HG03457 (cell line): ENCODE measurements at regions not wholly inside any gene's neighbourhood (a gene's known extent, or its start where the extent isn't known, plus 50 kb on each side); places are given as distances from the start of the nearest gene placed in this dataset.
"Not testable (repeated sequence)": the region's sequence is repeated elsewhere in the genome, so short reads cannot be mapped to it uniquely, and the experiment has no call there.

Source experiments
- ATAC-seq: cut with Tn5 transposase; IDR thresholded peaks from one replicate; pipeline ENCODE4 v1.9.1; 2021; ENCODE audit warnings: moderate number of reproducible peaks; ENCODE audit not compliant: unreplicated experiment

DNA sequence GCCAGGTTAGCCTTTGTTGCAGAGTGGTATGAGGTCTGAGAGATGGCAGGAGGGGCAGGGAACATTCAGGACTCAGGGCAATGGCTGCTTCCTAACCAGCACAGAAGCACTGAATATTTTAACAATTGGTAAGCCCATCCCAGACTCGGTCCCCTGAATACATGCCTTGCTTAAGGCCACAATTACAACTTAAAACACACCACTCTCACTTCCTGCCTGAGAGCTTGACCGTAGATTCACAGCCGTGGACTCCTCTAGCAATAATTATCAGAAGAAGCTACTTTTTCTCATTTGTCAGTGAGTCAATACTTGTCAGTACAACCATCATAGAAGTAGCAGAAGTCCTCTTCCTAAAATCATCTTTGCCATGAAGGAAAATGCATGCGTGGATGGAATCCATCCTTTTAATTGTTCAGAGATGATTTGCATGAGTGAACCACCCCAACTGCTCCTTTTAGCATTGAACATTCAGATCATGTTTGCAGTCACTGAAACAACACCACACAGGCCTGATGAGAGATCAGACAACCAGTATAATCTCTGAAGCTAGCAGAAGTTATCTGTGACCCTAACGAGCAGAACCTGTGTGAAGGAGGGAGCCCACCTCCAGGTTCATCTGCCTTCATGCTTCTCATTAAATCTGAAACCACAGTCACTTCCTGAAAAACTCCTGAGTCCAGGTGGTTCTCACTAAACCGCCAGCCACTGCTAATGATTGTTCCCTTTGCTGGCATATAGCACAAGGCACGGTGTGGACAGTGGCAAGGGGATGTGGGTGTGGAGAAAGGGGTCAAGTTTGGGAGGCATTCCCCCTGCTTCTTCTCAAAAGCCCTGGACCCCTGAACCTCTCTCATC is 333.9 kb upstream of the CNR1 start:
- no peak for ATAC-seq

DNA sequence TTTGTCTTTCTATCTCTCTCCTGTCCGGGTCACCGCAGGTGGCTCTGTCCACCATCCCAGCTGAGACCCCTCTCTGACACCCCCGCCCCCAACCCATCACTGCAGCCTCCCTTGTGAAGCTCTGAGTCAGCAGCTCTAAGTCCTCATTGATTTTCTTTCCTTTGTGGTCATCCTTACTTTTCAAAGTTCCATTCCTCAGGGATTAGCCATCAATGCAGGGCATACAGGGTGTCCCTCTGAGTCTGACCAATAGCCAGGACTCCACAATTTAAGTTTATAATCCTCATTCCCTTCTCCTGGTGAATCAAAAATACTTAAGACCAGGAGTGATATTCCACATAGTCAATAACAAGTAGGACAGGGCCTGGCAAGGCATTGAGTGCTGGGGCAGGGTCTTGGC is 333.3 kb upstream of the CNR1 start:
- no peak for ATAC-seq

DNA sequence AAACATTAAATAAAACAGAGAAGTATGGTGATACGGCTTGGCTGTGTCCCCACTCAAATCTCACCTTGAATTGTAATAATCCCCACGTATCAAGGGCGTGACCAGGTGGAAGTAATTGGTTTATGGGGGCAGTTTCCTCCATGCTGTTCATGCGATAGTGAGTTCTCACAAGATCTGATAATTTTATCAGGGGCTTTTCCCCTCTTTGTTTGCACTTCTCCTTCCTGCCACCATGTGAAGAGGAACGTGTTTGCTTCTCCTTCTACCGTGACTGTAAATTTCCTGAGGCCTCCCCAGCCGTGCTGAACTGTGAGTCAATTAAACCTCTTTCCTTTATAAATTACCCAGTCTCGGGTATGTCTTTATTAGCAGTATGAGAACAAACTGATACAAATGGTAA is 331.3 kb upstream of the CNR1 start:
- not testable (repeated sequence) for ATAC-seq

DNA sequence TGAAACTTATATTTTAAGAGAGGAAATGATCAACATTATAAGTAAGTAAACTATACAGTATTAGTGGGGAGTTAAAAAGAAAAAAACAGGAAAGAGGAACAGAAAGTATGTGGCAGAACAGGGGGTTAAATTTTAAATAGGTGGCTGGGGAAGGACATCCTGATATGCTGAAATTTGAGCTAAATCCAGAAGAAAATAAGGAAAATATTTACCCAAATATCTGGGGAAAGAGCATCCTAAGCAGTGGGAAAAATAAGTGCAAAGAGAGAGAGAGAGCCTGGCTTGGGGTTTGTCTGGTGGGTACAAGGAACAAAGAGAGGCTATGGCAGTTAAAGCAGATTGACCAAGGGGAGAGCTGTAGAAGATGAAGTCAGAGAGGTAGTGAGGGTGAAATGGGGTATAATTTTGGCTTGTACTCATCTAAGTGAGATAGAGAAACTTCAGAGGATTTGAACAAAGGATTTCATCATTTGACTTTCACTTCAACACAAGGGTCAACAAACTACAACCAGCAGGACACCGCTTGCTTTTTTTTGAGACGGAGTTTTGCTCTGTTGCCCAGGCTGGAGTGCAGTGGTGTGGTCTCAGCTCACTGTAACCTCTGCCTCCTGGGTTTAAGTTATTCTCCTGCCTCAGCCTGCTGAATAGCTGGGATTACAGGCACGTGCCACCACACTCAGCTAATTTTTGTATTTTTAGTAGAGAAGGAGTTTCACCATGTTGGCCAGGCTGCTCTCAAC is 328.4 kb upstream of the CNR1 start:
- peak; percentile 56 for ATAC-seq

DNA sequence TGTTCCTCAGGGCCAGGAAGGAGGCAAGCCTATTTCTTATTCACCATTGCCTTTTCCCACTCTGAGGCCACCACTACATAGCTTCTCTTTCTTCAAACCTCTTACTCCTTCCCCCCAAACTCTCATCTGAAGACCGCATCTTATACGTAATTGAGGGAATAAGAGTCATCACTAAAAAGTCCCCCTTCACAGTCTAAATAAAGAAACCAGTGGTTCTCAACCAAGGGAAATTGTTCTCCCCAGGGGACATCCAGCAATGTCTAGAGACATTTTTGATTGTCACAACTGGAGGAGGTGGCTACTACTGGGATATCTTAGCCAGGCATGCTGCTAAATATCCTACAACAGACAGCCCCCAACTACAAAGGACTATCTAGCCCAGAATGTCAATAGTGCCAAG is 327.6 kb upstream of the CNR1 start:
- ATAC-seq: peak; percentile 41

DNA sequence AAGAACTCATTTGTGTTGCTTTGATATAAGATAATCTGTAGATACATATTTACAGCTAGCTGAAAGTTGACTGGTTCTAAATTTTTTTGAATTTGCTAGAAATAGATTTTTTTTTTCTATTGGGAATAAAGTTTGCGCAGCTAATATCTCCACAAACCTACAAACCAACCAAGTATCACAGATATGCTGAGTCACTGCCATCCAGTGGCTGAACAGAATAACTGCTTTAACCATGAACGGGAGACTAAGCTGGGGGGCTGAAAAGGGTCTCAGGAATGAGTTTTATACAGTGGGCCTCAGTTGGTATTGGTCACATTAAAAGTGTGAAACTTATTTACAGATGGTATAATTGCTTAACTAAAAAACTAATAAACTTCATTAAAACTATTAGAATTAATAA is 326.7 kb upstream of the CNR1 start:
- ATAC-seq: no peak

DNA sequence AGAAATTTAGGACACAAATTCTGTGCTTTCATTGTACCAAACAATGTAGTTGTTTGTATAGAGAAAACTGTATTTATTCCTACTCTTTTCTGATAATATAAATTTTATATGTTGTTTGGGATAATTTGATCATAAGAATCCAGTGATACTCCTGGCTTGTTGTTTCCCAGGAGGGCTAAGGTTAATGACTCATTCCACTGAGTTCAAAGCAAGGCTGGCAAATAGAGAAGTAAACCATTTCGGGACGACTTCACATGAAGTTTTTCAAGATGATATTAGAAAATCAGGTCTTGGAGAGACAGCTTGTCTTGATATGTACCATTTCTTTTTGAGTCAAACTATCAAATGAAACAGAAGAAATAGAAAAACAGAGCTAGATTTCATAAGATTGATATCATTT is 326.1 kb upstream of the CNR1 start:
- ATAC-seq: no peak

DNA sequence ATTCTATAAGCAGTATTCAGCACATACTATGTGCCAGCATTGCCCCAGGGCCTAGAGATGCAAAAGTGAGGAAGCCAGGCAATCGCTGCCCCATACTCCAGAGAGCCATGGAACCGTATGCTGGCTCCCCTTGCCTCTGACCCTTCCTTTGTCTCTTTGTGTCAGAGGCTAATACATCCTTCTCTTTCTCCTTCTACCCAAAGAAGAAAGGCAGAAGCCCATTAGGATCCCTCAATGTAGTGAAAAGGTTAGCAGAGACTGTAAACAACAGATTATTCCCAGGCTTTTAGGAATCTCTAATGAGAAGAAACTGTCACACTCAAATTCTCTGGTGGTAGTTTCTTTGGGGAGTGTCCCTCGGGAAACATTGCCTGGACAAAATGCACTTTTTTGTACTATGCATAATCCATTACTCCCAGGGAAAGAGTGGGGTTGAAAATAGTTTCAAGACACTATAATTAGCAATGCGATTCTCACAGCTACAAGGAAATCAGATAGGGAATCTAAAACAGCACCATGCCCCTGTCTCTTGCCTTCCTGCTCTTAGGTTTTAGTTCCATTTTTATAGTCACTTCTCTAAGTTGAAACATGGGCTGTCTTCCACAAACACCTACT is 325.2 kb upstream of the CNR1 start:
- no peak for ATAC-seq

DNA sequence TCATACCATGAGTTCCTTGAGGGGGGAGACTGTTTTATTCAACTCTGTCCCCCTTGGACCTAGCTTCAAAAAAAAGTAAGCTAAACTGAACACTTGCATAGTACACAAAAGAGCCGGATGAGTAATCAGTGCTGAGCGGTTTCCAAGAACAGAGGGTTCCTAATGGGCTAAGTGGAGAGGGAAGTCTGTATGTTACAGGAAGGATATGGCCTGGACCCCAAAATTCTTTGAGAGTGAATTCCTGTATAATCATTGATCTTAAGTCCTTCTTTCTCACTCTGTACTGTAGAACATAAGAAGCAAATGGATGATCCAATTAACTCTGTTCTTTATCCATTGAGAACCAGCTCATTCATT is 324.7 kb upstream of the CNR1 start:
- ATAC-seq: no peak

DNA sequence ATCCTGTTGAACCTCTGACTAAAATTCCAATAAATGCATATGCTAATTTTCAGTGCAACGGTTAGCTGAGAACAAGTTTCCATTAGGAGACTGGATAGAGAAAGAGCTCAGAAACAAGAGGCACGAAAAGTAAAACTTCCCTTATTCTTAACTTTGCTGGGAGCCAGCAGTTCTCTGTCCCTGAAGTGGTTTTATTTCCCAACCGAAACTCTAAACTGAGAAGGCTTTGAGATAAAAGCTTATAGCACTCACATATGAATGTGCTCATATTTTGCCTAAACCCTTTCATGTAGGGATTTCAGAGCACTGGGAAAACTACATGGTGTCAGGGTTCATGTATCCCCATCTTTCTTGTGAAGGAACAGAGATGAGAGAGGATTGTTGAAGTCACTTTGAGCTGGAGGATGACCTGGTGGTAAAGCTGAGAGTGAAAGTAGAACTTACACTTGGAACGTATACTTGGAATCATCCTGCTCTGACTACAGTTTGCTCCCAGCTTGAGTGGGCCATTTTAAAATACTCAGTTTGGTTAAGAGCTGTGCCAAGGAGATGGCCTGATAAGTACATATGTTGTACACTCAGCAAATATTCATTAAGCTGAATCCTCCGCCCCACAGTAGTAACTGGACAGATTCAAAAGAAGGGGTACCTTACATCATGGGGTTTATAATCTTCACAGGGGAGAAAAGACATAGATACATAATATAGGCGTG is 324.2 kb upstream of the CNR1 start:
- no peak for ATAC-seq

DNA sequence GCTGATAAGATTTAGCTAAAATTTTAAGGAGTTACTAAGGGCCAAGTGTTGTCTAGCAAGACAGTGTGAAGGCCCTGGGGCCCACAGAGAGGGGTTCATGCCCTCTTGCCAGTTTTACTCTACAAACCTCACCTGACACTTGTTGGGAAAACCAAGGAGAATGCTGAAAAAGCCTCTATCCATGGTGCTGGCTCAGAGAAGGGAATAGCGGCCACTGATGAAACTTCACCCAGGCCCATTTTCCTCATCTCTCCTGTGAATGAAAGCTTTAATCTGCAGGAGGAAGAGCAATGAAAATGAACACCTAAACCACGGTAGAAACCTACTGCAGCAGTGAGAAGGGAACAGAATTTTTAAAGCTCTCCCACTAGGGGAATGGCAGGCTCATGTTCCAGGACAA is 317.3 kb upstream of the CNR1 start:
- ATAC-seq: no peak

DNA sequence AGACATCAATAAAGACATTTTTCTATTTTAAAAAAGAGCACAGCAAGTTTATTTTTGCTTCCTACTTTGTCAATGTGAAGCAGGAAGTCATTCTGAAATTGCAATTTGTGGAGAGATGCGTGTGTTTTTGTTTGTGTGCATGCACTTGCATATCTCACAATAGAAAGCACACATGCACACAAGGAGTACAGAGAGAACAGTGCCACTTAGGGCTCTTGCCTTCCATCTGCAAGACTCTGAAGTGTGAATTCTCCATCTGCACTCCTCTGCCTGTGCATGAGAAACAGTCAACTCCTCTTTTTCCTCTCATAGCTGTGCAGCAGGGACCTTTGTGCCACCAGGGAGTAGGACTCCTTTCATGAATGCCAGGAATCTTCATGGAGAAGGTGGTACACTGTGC is 316.3 kb upstream of the CNR1 start:
- ATAC-seq: no peak

DNA sequence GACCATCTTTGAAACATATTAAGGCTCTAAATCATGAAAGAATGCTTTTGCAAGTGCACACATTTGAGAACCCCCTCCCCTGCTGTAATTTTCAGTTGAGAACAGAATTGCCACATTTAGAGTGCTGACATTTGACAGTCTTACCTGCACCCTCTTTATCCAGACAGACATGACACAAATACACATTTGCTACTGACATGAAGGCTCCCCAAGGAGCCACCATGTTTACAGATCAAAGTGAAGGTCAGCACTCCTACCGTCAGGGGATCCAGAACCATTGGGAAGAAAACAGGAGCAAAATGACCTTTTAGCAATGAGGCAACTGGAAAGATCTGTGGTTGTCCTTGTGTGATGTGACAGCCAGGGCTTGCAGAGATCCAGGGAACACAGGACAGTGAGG is 315.4 kb upstream of the CNR1 start:
- no peak for ATAC-seq

DNA sequence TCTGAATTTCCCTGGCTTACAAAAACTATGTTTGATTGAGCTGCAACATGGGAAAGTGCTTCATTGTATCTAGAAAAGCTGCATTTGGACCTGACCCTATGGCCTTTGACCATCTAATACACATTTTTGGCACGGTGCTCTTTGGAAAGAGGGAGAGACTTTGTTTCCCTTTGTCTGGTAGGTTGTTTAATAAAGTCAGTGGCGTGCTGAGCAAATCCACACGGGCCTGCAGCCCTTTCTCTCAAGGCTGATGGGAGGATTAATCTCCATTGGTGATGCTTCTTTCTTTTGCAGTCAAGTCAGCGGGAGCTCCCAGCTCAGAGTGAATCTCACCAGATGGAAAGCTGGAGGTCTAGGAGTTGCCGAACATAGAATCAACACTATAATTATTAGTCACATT is 314.7 kb upstream of the CNR1 start:
- ATAC-seq: no peak

DNA sequence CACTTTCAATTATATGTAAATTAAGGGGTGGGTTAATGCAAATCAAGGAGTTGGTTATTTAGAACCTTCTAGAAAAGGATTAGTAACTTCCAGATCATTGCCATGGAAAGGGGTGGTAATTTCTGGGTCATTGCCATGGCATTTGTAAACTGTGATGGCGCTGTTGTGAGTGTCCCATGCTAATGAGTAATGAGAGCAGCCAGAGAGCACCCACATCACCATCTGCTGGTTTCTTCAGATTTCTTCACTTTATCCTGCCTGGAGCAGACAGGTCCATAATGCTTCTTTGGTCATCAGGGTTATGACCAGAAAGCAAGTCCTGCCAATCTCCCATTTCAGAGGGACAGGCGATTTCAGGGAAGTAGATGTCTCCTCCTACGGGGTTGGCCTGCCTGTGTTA is 311.3 kb upstream of the CNR1 start:
- ATAC-seq: no peak

DNA sequence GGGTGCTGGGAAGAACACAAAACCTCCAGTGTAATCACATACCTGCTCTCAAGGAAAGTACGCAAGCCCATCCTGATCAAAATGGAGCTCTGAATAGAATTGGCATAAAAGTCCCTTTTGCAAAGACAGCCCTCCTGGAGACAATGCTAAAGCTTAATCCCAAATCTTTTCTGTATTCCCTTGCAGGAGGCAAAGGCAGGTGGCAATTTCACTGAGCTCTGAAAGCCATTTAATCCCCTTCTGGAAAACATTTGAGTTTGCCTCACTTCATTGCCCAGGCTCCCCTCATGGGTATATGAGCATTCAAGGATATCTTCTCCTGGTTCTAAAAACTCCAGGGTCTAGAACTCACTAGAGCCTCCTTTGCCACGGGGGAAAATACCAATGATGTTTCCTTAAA is 310.2 kb upstream of the CNR1 start:
- ATAC-seq: no peak

DNA sequence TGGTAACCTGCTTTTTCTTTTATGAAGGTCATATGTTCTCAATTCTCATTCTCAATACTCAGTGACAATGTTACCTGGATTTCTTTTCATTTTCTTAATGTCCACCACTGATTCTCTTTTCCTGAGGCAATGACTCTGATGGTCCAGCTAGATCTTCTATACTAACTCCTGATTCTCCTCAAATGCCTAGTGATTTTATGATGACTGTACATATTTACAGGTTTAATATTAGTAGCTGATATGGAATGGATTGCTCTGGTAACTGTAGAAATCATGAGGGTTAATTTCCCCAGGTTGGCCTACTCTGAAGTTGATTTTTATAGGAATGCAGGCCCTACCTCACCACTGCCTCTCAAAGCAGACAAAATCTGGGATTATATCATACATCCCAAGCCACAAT is 308.6 kb upstream of the CNR1 start:
- no peak for ATAC-seq

DNA sequence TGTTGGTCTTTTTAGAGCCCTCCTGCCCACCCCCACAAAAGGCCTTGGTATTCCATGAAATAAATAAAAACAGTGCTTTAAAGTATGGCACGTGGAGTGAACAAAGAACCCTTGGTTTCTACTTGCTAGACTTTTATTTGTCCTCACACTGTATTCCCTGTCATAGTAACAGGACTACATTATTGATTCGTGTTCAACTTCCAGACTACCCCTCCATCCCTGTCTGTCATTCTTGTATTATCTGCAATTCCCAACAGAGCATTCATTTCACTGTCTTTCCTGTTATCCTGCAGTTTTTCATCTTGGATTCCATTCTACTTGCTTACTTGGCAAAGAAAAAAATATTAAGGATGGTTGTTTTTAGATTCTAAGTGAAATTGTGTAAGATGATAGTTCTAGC is 307.4 kb upstream of the CNR1 start:
- no peak for ATAC-seq

DNA sequence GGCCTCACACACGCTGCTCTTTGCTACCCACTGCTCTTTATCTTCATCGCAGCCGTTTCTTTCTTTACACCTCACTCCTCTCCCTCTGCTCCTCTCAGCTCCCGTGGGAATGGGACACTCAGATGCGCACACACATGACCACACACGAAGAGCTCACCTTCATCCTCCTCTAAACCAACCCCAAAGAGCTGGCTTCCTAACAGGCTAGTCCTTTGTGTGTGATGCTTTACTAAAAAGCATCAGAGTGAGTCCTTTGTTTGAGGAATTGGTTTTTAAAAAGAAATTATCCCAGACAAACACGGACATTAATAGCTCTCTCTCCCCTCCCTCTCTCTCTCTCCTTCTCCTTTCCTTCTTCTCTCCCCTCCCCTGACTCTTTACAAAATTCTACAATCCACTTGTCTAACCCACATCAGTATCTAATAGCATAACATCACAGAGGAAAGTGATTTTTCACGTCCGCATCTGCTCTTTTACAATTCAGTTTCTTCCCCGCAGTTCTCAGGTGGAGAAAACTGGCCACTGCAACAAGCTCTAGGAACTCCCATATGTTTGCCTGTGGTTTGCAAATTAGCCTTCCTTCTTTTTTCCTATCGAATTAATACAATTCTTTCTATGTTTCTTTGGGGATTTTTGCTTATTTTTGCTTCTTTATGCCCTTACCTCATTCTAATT is 306.8 kb upstream of the CNR1 start:
- no peak for ATAC-seq

DNA sequence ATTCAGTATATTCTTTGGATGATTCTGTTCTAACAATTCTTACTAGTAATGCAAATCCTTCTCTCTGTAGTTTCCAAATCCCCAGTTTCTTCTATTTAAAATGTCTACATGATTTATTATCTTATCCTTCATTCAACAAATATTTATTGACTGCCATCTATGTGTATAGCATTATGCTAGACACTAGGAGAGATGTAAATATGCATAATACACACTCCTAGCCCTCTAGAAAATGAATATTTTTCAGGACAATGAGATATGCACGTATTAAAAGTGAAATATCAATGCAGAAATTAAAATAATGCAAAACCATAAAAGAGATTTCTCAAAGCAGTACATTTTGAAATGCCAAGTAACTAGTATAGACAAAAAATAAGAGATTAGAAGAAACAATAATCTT is 293.5 kb upstream of the CNR1 start:
- no peak for ATAC-seq

DNA sequence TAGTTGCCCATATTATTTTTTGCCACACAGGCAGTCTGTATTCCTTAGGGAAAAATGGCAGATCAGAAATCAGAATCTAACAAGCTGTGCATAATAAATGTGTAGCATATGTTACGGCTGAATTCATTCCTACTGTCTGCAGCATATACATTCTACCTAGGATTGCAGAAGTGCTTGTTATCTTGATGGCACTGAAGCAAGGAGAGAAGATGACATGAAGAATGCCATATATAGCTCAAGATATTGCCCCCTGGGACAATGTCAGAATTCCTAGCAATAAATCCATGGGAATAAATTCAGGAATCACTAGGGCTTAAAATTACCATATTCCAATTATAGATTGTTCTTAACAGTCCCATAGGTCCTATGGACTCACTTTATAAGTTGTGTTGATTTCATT is 293.0 kb upstream of the CNR1 start:
- no peak for ATAC-seq
